ENCODE measurements at regions not wholly inside any gene's neighbourhood (a gene's known extent, or its start where the extent isn't known, plus 50 kb on each side); places are given as distances from the start of the nearest gene placed in this dataset.

- no peak overlapping the region for H3K4me3 ChIP-seq (ENCODE audit: low read depth, low read length, poor library complexity, severe bottlenecking)
- H4K20me1 ChIP-seq (ENCODE audit: insufficient read depth, low read length), result no peaks in the 10 kb centered on the region
- CTCF ChIA-PET (ENCODE audit: unreplicated experiment), result no interaction called here
- H3K4me2 ChIP-seq (ENCODE audit: low read length), result no peak overlapping the region
- TF ChIP-seq CTCF (conservative IDR thresholded peaks at IDR 0.05; ENCODE audit: low read length), result no peak
- POLR2A ChIA-PET, result interaction anchor here (0.7 to 1.1 kb wide), 2 partner anchors 729 to 747 kb away, joined by 3 read pairs; no protein-coding TSS in a partner anchor
- no peak overlapping the region; the same call in 1 of the 2 replicates for H2AFZ ChIP-seq (ENCODE audit: low read length)
- no peak overlapping the region for H3K27ac ChIP-seq (ENCODE audit: low read depth, low read length, poor library complexity, severe bottlenecking)
- H3K9me2 ChIP-seq (ENCODE audit: insufficient read depth, low read length), result no peaks in the 10 kb centered on the region
- intact Hi-C loops (cut with micrococcal nuclease; ENCODE audit: unreplicated experiment), result loop anchor here (5.0 to 10.0 kb wide), 3 partner anchors 135 to 523 kb away; partner anchors contain the start of gene FOXN3
- no peaks in the 10 kb centered on the region for H3K36me3 ChIP-seq (ENCODE audit: insufficient read depth, low read length)
- no peaks in the 10 kb centered on the region for H3K4me1 ChIP-seq (ENCODE audit: insufficient read depth, low read length, poor library complexity, severe bottlenecking)
- H3K9me3 ChIP-seq (ENCODE audit: low read length), result peaks cover 5% of the 10 kb centered on the region; the same call in 1 of the 2 replicates
- no TSS peak for BruUV-seq (replicated peaks)
- DNase-seq (ENCODE audit: low spot score), result no peak
- H3K79me2 ChIP-seq (ENCODE audit: insufficient read depth, low read depth, low read length), result no peaks in the 10 kb centered on the region
Observed at GRCh38 chr14:89042021-89042420, 217.6 kb downstream of the TTC8 start.

GRCh38 chr14:89053303-89053702, 228.9 kb downstream of the TTC8 start:
- intact Hi-C loops (cut with micrococcal nuclease; ENCODE audit: unreplicated experiment), result no loop called here
- CTCF ChIA-PET (ENCODE audit: unreplicated experiment), result no interaction called here

GRCh38 chr14:89056394-89056793, 231.9 kb downstream of the TTC8 start:
- no peak for DNase-seq (ENCODE audit: low spot score)
- Histone ChIP-seq H3K36me3 (ENCODE audit: insufficient read depth, low read length) (no peaks in the 10 kb centered on the region), H4K20me1 (ENCODE audit: insufficient read depth, low read length) (no peaks in the 10 kb centered on the region), H2AFZ (ENCODE audit: low read length) (no peak overlapping the region), H3K4me3 (ENCODE audit: low read depth, low read length, poor library complexity, severe bottlenecking) (no peak overlapping the region), H3K9me2 (ENCODE audit: insufficient read depth, low read length) (no peaks in the 10 kb centered on the region), H3K27ac (ENCODE audit: low read depth, low read length, poor library complexity, severe bottlenecking) (no peak overlapping the region), H3K4me2 (ENCODE audit: low read length) (no peak overlapping the region), H3K4me1 (ENCODE audit: insufficient read depth, low read length, poor library complexity, severe bottlenecking) (no peaks in the 10 kb centered on the region), H3K9me3 (ENCODE audit: low read length) (no peaks in the 10 kb centered on the region), H3K79me2 (ENCODE audit: insufficient read depth, low read depth, low read length) (no peaks in the 10 kb centered on the region)
- no TSS peak for BruUV-seq (replicated peaks)
- intact Hi-C loops (cut with micrococcal nuclease; ENCODE audit: unreplicated experiment), result no loop called here
- POLR2A ChIA-PET, result no interaction called here
- TF ChIP-seq CTCF (conservative IDR thresholded peaks at IDR 0.05; ENCODE audit: low read length) (no peak), EZH2phosphoT487 (IDR thresholded peaks at IDR 0.05; ENCODE audit: borderline replicate concordance, low read depth, low read length) (no peak)
- CTCF ChIA-PET (ENCODE audit: unreplicated experiment), result no interaction called here

More at GRCh38 chr14:89053303-89053702, 228.9 kb downstream of the TTC8 start:
- Histone ChIP-seq H2AFZ (ENCODE audit: low read length) (no peak overlapping the region), H3K79me2 (ENCODE audit: insufficient read depth, low read depth, low read length) (no peaks in the 10 kb centered on the region), H4K20me1 (ENCODE audit: insufficient read depth, low read length) (no peaks in the 10 kb centered on the region), H3K9me2 (ENCODE audit: insufficient read depth, low read length) (no peaks in the 10 kb centered on the region), H3K9me3 (ENCODE audit: low read length) (no peaks in the 10 kb centered on the region), H3K4me2 (ENCODE audit: low read length) (no peak overlapping the region), H3K27ac (ENCODE audit: low read depth, low read length, poor library complexity, severe bottlenecking) (no peak overlapping the region), H3K36me3 (ENCODE audit: insufficient read depth, low read length) (no peaks in the 10 kb centered on the region), H3K4me1 (ENCODE audit: insufficient read depth, low read length, poor library complexity, severe bottlenecking) (no peaks in the 10 kb centered on the region), H3K4me3 (ENCODE audit: low read depth, low read length, poor library complexity, severe bottlenecking) (no peak overlapping the region)
- no peak for DNase-seq (ENCODE audit: low spot score)
- no TSS peak for BruUV-seq (replicated peaks)
- TF ChIP-seq EZH2phosphoT487 (IDR thresholded peaks at IDR 0.05; ENCODE audit: borderline replicate concordance, low read depth, low read length) (no peak), CTCF (conservative IDR thresholded peaks at IDR 0.05; ENCODE audit: low read length) (no peak)
- POLR2A ChIA-PET, result no interaction called here
